IgD-negative memory B cell (primary cell): ENCODE measurements at regions not wholly inside any gene's neighbourhood (a gene's known extent, or its start where the extent isn't known, plus 50 kb on each side); places are given as distances from the start of the nearest gene placed in this dataset.
"Not testable (repeated sequence)": the region's sequence is repeated elsewhere in the genome, so short reads cannot be mapped to it uniquely, and the experiment has no call there.

ENCODE experiments used
- H3K27ac Mint-ChIP-seq, 3 donors: one replicate each; pipeline ENCODE4 v1.8.0; 2020 to 2022; ENCODE audit warnings: mild to moderate bottlenecking in 3 of 3, mixed read lengths in 3 of 3, moderate library complexity in 1 of 3
- H3K27me3 Mint-ChIP-seq: one replicate; pipeline ENCODE4 v1.8.0; 2021; ENCODE audit warnings: mixed read lengths
- H3K36me3 Mint-ChIP-seq: one replicate; pipeline ENCODE4 v1.8.0; 2020; ENCODE audit warnings: mild to moderate bottlenecking, mixed read lengths
- H3K4me1 Mint-ChIP-seq, 3 donors: one replicate each; pipeline ENCODE4 v1.8.0; 2020 to 2022; ENCODE audit warnings: mixed read lengths in 3 of 3, mild to moderate bottlenecking in 1 of 3
- H3K4me3 Mint-ChIP-seq, 4 donors: one replicate each; pipeline ENCODE4 v1.8.0; 2020 to 2022; ENCODE audit warnings: mild to moderate bottlenecking in 4 of 4, mixed read lengths in 4 of 4, moderate library complexity in 3 of 4
- H3K9me3 Mint-ChIP-seq, 3 donors: one replicate each; pipeline ENCODE4 v1.8.0; 2020 to 2021; ENCODE audit warnings: mixed read lengths in 3 of 3, mild to moderate bottlenecking in 1 of 3

- not testable (repeated sequence) for H3K36me3 Mint-ChIP-seq, H3K27ac Mint-ChIP-seq, H3K27me3 Mint-ChIP-seq, H3K9me3 Mint-ChIP-seq, H3K4me3 Mint-ChIP-seq, H3K4me1 Mint-ChIP-seq
These were observed 121.0 kb upstream of the TUT7 start for GRCh38 chr9:86475255-86475654.

GRCh38 chr9:86471171-86471815, 117.1 kb upstream of the TUT7 start:
- no peak overlapping the region for H3K27ac Mint-ChIP-seq
- no peaks in the 10 kb centered on the region for H3K4me1 Mint-ChIP-seq
- H3K4me3 Mint-ChIP-seq, result no peak overlapping the region
- H3K27me3 Mint-ChIP-seq, result peaks cover 3% of the 10 kb centered on the region
- H3K9me3 Mint-ChIP-seq, result no peaks in the 10 kb centered on the region
- no peaks in the 10 kb centered on the region for H3K36me3 Mint-ChIP-seq

GRCh38 chr9:86470326-86470725, 116.1 kb upstream of the TUT7 start:
- Mint-ChIP-seq H3K4me3 (no peak overlapping the region), H3K27ac (no peak overlapping the region), H3K36me3 (no peaks in the 10 kb centered on the region), H3K4me1 (no peaks in the 10 kb centered on the region), H3K9me3 (no peaks in the 10 kb centered on the region), H3K27me3 (peaks cover 3% of the 10 kb centered on the region)

- H3K4me1 Mint-ChIP-seq, result no peaks in the 10 kb centered on the region
- no peaks in the 10 kb centered on the region for H3K36me3 Mint-ChIP-seq
- peaks cover 3% of the 10 kb centered on the region for H3K27me3 Mint-ChIP-seq
- no peaks in the 10 kb centered on the region for H3K9me3 Mint-ChIP-seq
- H3K27ac Mint-ChIP-seq, result no peak overlapping the region
- no peak overlapping the region for H3K4me3 Mint-ChIP-seq
These were observed 115.5 kb upstream of the TUT7 start for GRCh38 chr9:86469476-86470250.

GRCh38 chr9:86464242-86464641, 110.0 kb upstream of the TUT7 start:
- H3K27me3 Mint-ChIP-seq, result peaks cover 2% of the 10 kb centered on the region
- H3K9me3 Mint-ChIP-seq, result no peaks in the 10 kb centered on the region
- no peaks in the 10 kb centered on the region for H3K36me3 Mint-ChIP-seq
- H3K27ac Mint-ChIP-seq, result no peak overlapping the region
- H3K4me3 Mint-ChIP-seq, result no peak overlapping the region
- H3K4me1 Mint-ChIP-seq, result no peaks in the 10 kb centered on the region

GRCh38 chr9:86460216-86461002, 106.2 kb upstream of the TUT7 start:
- H3K27me3 Mint-ChIP-seq, result no peaks in the 10 kb centered on the region
- H3K27ac Mint-ChIP-seq, result no peak overlapping the region
- no peaks in the 10 kb centered on the region for H3K9me3 Mint-ChIP-seq
- H3K36me3 Mint-ChIP-seq, result no peaks in the 10 kb centered on the region
- H3K4me3 Mint-ChIP-seq, result no peak overlapping the region
- no peaks in the 10 kb centered on the region for H3K4me1 Mint-ChIP-seq

GRCh38 chr9:86459599-86460155, 105.5 kb upstream of the TUT7 start:
- Mint-ChIP-seq H3K27ac (no peak overlapping the region), H3K27me3 (no peaks in the 10 kb centered on the region), H3K4me3 (no peak overlapping the region), H3K36me3 (no peaks in the 10 kb centered on the region), H3K9me3 (no peaks in the 10 kb centered on the region), H3K4me1 (no peaks in the 10 kb centered on the region)

GRCh38 chr9:86459191-86459590, 105.0 kb upstream of the TUT7 start:
- H3K36me3 Mint-ChIP-seq, result no peaks in the 10 kb centered on the region
- no peaks in the 10 kb centered on the region for H3K4me1 Mint-ChIP-seq
- no peaks in the 10 kb centered on the region for H3K9me3 Mint-ChIP-seq
- H3K4me3 Mint-ChIP-seq, result no peak overlapping the region
- no peaks in the 10 kb centered on the region for H3K27me3 Mint-ChIP-seq
- H3K27ac Mint-ChIP-seq, result no peak overlapping the region

GRCh38 chr9:86458191-86458855, 104.1 kb upstream of the TUT7 start:
- H3K4me3 Mint-ChIP-seq, result no peak overlapping the region
- H3K27me3 Mint-ChIP-seq, result no peaks in the 10 kb centered on the region
- no peak overlapping the region for H3K27ac Mint-ChIP-seq
- H3K36me3 Mint-ChIP-seq, result no peaks in the 10 kb centered on the region
- H3K4me1 Mint-ChIP-seq, result no peaks in the 10 kb centered on the region
- H3K9me3 Mint-ChIP-seq, result no peaks in the 10 kb centered on the region

- H3K4me1 Mint-ChIP-seq, result no peaks in the 10 kb centered on the region
- no peaks in the 10 kb centered on the region for H3K27me3 Mint-ChIP-seq
- H3K4me3 Mint-ChIP-seq, result no peak overlapping the region
- H3K27ac Mint-ChIP-seq, result no peak overlapping the region
- no peaks in the 10 kb centered on the region for H3K9me3 Mint-ChIP-seq
- H3K36me3 Mint-ChIP-seq, result no peaks in the 10 kb centered on the region
These were observed 102.2 kb upstream of the TUT7 start for GRCh38 chr9:86456416-86456815.

GRCh38 chr9:86454701-86455615, 100.7 kb upstream of the TUT7 start:
- Mint-ChIP-seq H3K36me3 (no peaks in the 10 kb centered on the region), H3K9me3 (no peaks in the 10 kb centered on the region), H3K4me3 (no peak overlapping the region), H3K27ac (no peak overlapping the region), H3K27me3 (no peaks in the 10 kb centered on the region), H3K4me1 (no peaks in the 10 kb centered on the region)

- Mint-ChIP-seq H3K36me3 (no peaks in the 10 kb centered on the region), H3K9me3 (no peaks in the 10 kb centered on the region), H3K4me3 (no peak overlapping the region), H3K27me3 (peaks cover 1% of the 10 kb centered on the region), H3K4me1 (no peaks in the 10 kb centered on the region), H3K27ac (no peak overlapping the region)
These were observed 98.1 kb upstream of the TUT7 start for GRCh38 chr9:86452201-86452828.

GRCh38 chr9:86449246-86449645, 95.0 kb upstream of the TUT7 start:
- H3K27me3 Mint-ChIP-seq, result peaks cover 5% of the 10 kb centered on the region
- no peaks in the 10 kb centered on the region for H3K36me3 Mint-ChIP-seq
- peak overlapping the region in 1 of 3 donors; percentile 80 for H3K27ac Mint-ChIP-seq
- no peaks in the 10 kb centered on the region for H3K9me3 Mint-ChIP-seq
- H3K4me3 Mint-ChIP-seq, result no peak overlapping the region
- H3K4me1 Mint-ChIP-seq, result no peaks in the 10 kb centered on the region

GRCh38 chr9:86445671-86446070, 91.5 kb upstream of the TUT7 start:
- H3K4me1 Mint-ChIP-seq, result no peaks in the 10 kb centered on the region
- no peak overlapping the region for H3K4me3 Mint-ChIP-seq
- no peak overlapping the region for H3K27ac Mint-ChIP-seq
- no peaks in the 10 kb centered on the region for H3K36me3 Mint-ChIP-seq
- no peaks in the 10 kb centered on the region for H3K9me3 Mint-ChIP-seq
- H3K27me3 Mint-ChIP-seq, result peaks cover 8% of the 10 kb centered on the region
